ENCODE measurements at regions not wholly inside any gene's neighbourhood (a gene's known extent, or its start where the extent isn't known, plus 50 kb on each side); places are given as distances from the start of the nearest gene placed in this dataset.
A peak's percentile ranks its signal among the peaks of the same experiment; 100 is the strongest.

DNA sequence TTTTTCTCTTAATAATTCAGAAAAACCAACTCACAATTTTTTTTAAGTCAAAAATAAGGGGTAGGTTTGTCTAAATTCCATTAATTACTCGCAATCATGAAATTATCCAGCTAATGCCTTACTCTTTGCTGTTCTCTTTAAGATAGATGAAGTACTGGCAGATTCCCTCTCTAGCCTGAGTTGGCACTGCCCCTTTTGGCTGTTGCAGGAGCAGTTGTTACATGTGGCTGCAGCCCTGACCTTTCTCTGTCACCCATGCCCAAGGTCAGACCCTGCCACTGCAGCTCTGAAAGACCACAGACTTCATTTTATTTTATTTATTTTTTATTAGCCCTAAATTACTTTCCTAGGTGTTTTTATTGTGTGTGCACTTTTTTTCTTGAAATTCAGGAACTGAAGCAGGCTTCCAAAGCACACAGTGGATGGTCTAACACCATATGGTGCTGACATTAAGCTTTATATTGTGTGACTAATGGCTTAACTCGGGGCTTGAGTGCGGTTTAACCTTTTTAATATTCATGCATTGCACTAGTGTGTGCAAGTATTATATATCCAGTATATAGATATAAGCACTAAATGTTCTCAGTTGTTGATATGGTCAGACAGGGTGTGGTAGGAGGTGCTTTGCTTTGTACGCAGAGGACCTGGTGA, 313.0 kb downstream of the CDH2 start:
- H3K36me3 ChIP-seq (ENCODE audit: insufficient read depth, low read length) = no peaks in the 10 kb centered on the region
- Mint-ChIP-seq H3K27ac (peak overlapping the region in 1 of 8 donors; percentile 54), H3K27me3 (no peaks in the 10 kb centered on the region), H3K4me1 (no peaks in the 10 kb centered on the region), H3K4me3 (no peak overlapping the region), H3K36me3 (no peaks in the 10 kb centered on the region), H3K9me3 (peaks cover 2 to 31% (median 7%) of the 10 kb centered on the region in 5 donors)
- POLR2A ChIA-PET = no interaction called here
- no peaks in the 10 kb centered on the region for H3K27me3 ChIP-seq (ENCODE audit: insufficient read depth, low read length, poor library complexity, severe bottlenecking)
- no peak for DNase-seq
- H3K9me3 ChIP-seq (ENCODE audit: low read length) = no peaks in the 10 kb centered on the region
- H3K4me1 ChIP-seq (ENCODE audit: insufficient read depth, low read length) = no peaks in the 10 kb centered on the region
- CTCF ChIA-PET = no interaction called here
- H3K4me3 ChIP-seq (ENCODE audit: low read length) = no peak overlapping the region
- H3K27ac ChIP-seq (ENCODE audit: low read depth, low read length) = no peak overlapping the region

DNA sequence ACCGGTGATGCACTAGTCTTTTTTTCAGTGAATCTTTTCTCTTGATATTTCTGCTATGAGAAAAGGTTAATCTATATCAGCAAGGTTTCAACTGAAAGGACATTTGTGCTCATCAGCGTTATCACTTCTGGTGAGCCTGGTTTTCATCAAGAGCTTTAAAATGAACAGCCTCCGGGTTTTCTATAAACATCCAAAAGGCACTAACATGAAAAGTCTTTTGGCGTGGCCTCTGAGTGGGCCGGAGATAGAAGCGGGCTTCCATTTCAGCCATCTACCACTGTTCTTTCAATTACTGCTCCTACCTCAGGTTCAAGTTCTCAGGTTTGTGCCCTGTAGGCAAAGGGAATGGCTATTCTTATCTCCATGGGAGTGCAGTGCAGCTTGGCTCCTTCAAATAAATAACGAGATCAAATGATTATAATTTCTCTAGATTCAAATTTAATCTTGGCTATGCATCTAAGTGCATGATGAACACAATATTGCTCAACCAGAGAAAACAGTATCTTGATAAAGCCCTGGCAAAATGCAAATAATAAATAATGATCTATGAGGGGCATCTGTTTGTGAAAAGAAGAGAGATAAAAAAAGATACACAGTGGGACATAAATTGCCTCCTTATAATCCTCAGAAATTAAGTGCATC, 314.8 kb downstream of the CDH2 start:
- H3K4me1 Mint-ChIP-seq = no peaks in the 10 kb centered on the region
- peaks cover 2 to 26% (median 4%) of the 10 kb centered on the region in 5 donors for H3K9me3 Mint-ChIP-seq
- no peaks in the 10 kb centered on the region for H3K27me3 Mint-ChIP-seq
- H3K9me3 ChIP-seq (ENCODE audit: low read length) = no peaks in the 10 kb centered on the region
- H3K27ac ChIP-seq (ENCODE audit: low read depth, low read length) = no peak overlapping the region
- no peak for DNase-seq
- H3K4me3 Mint-ChIP-seq = no peak overlapping the region
- H3K36me3 Mint-ChIP-seq = no peaks in the 10 kb centered on the region
- H3K27ac Mint-ChIP-seq = no peak overlapping the region
- no peaks in the 10 kb centered on the region for H3K27me3 ChIP-seq (ENCODE audit: insufficient read depth, low read length, poor library complexity, severe bottlenecking)
- H3K4me1 ChIP-seq (ENCODE audit: insufficient read depth, low read length) = no peaks in the 10 kb centered on the region
- H3K36me3 ChIP-seq (ENCODE audit: insufficient read depth, low read length) = no peaks in the 10 kb centered on the region
- POLR2A ChIA-PET = no interaction called here
- CTCF ChIA-PET = no interaction called here
- no peak overlapping the region for H3K4me3 ChIP-seq (ENCODE audit: low read length)

DNA sequence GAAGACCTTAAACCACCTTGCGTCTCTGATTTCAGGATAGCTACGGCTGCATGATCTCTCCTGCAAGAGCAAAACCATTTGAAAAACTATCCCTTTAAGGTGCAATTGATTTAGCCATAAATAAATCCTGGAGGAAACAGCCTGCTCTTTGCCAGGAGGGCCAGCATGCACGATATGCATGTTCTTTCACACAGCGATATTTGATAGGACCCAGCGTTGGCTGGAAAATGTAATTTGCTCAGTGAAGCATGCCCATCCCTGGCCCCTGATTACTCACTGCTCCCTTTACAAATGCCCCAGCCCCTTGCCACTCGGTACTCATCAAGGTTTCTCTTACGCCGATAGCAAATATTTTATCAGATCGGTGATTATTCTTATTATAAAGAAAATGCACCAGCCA, 315.4 kb downstream of the CDH2 start:
- Mint-ChIP-seq H3K27ac (no peak overlapping the region), H3K9me3 (peaks cover 0 to 20% (median 4%) of the 10 kb centered on the region in 5 donors), H3K4me3 (no peak overlapping the region), H3K4me1 (no peaks in the 10 kb centered on the region), H3K36me3 (no peaks in the 10 kb centered on the region), H3K27me3 (no peaks in the 10 kb centered on the region)
- Histone ChIP-seq H3K9me3 (ENCODE audit: low read length) (no peaks in the 10 kb centered on the region), H3K27me3 (ENCODE audit: insufficient read depth, low read length, poor library complexity, severe bottlenecking) (no peaks in the 10 kb centered on the region), H3K4me1 (ENCODE audit: insufficient read depth, low read length) (no peaks in the 10 kb centered on the region), H3K27ac (ENCODE audit: low read depth, low read length) (no peak overlapping the region), H3K36me3 (ENCODE audit: insufficient read depth, low read length) (no peaks in the 10 kb centered on the region), H3K4me3 (ENCODE audit: low read length) (no peak overlapping the region)
- POLR2A ChIA-PET = no interaction called here
- DNase-seq = no peak
- CTCF ChIA-PET = no interaction called here

DNA sequence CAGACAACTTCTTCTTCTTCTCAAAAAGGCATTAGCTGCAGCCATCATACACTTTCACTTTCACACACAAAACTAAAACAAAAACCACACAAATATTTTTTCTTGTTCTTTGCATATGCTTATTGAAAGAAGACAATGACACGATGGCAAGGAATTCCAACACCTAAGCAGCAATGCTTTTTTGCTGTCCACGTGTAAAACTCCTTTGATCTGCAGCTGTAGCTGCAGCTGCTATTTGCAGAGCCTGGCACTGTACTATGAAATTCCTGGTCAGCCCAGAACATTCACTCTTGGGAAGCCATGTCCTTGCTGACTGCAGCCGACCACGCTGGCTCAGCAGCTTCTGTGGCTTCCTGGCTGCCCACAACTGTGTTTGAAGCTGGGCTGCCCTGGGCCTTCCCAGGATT, 316.2 kb downstream of the CDH2 start:
- no peaks in the 10 kb centered on the region for H3K4me1 Mint-ChIP-seq
- CTCF ChIA-PET = no interaction called here
- H3K4me3 Mint-ChIP-seq = peak overlapping the region in 1 of 7 donors; percentile 36

DNA sequence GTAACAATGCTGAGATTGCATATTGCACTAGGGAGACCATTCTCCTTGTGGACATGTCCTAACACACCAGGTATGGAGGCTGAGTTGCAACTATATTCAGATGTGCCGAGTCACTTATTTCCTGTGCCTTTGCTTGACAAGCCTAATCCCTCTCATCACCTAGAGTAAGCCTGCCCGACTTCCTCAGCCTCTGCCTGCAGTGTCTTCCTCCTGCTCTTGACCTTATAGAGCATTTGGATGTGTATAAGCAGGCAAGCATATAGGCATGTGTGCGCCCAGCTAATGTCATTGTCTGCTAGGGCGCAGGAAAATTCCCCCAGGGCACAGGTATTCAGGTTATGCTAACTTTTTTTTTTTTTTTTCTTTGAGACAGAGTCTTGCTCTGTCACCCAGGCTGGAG, 316.9 kb downstream of the CDH2 start:
- H3K4me3 ChIP-seq (ENCODE audit: low read length) = no peak overlapping the region
- H3K27ac ChIP-seq (ENCODE audit: low read depth, low read length) = no peak overlapping the region
- H3K4me1 ChIP-seq (ENCODE audit: insufficient read depth, low read length) = no peaks in the 10 kb centered on the region
- Mint-ChIP-seq H3K27me3 (no peaks in the 10 kb centered on the region), H3K4me3 (no peak overlapping the region), H3K4me1 (no peaks in the 10 kb centered on the region), H3K36me3 (no peaks in the 10 kb centered on the region), H3K9me3 (peaks cover 0 to 17% (median 4%) of the 10 kb centered on the region in 5 donors), H3K27ac (no peak overlapping the region)
- DNase-seq = no peak
- no peaks in the 10 kb centered on the region for H3K27me3 ChIP-seq (ENCODE audit: insufficient read depth, low read length, poor library complexity, severe bottlenecking)
- no peaks in the 10 kb centered on the region for H3K36me3 ChIP-seq (ENCODE audit: insufficient read depth, low read length)
- ChIA-PET CTCF (no interaction called here), POLR2A (no interaction called here)
- no peaks in the 10 kb centered on the region for H3K9me3 ChIP-seq (ENCODE audit: low read length)

More for the DNA sequence above, 316.2 kb downstream of the CDH2 start:
- no peak overlapping the region for H3K4me3 ChIP-seq (ENCODE audit: low read length)
- H3K4me1 ChIP-seq (ENCODE audit: insufficient read depth, low read length) = no peaks in the 10 kb centered on the region
- H3K27me3 Mint-ChIP-seq = no peaks in the 10 kb centered on the region
- no peak overlapping the region for H3K27ac Mint-ChIP-seq
- no peak overlapping the region for H3K27ac ChIP-seq (ENCODE audit: low read depth, low read length)
- H3K36me3 ChIP-seq (ENCODE audit: insufficient read depth, low read length) = no peaks in the 10 kb centered on the region
- no peak for DNase-seq
- H3K27me3 ChIP-seq (ENCODE audit: insufficient read depth, low read length, poor library complexity, severe bottlenecking) = no peaks in the 10 kb centered on the region
- H3K9me3 Mint-ChIP-seq = peaks cover 0 to 17% (median 4%) of the 10 kb centered on the region in 5 donors
- no peaks in the 10 kb centered on the region for H3K9me3 ChIP-seq (ENCODE audit: low read length)
- POLR2A ChIA-PET = no interaction called here
- no peaks in the 10 kb centered on the region for H3K36me3 Mint-ChIP-seq

DNA sequence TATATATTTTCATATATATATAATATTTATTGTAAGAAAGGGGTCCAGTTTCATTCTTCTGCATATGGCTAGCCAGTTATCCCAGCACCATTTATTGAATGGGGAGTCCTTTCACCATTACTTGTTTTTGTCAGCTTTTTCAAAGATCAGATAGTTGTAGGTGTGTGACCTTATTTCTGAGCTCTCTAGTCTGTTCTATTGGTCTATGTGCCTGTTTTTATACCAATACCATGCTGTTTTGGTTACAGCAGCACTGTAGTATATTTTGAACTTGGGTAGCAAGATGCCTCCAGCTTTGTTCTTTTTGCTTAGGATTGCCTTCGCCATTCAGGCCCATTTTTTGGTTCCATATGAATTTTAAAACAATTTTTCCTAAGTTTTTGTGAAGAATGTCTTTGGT, 320.1 kb downstream of the CDH2 start:
- H3K27me3 Mint-ChIP-seq = no peaks in the 10 kb centered on the region
- no peak overlapping the region for H3K27ac ChIP-seq (ENCODE audit: low read depth, low read length)
- H3K4me3 ChIP-seq (ENCODE audit: low read length) = no peak overlapping the region
- H3K36me3 Mint-ChIP-seq = no peaks in the 10 kb centered on the region
- ChIA-PET CTCF (no interaction called here), POLR2A (no interaction called here)
- no peaks in the 10 kb centered on the region for H3K27me3 ChIP-seq (ENCODE audit: insufficient read depth, low read length, poor library complexity, severe bottlenecking)
- DNase-seq = no peak
- peaks cover 0 to 22% (median 7%) of the 10 kb centered on the region in 5 donors for H3K9me3 Mint-ChIP-seq
- no peaks in the 10 kb centered on the region for H3K4me1 ChIP-seq (ENCODE audit: insufficient read depth, low read length)
- no peaks in the 10 kb centered on the region for H3K4me1 Mint-ChIP-seq
- H3K9me3 ChIP-seq (ENCODE audit: low read length) = no peaks in the 10 kb centered on the region
- H3K36me3 ChIP-seq (ENCODE audit: insufficient read depth, low read length) = no peaks in the 10 kb centered on the region
- no peak overlapping the region for H3K27ac Mint-ChIP-seq
- H3K4me3 Mint-ChIP-seq = no peak overlapping the region

DNA sequence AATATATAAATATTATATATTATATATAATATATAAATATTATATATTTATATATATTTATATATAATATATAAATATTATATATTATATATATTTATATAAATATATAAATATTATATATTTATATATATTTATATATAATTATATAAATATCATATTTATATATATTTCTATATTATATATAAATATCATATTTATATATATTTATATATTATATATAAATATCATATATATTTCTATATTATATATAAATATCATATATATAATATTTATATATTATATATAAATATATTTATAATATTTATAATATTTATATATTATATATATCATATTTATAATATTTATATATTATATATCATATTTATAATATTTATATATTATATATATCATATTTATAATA, 321.4 kb downstream of the CDH2 start:
- ChIA-PET POLR2A (no interaction called here), CTCF (no interaction called here)
- Mint-ChIP-seq H3K9me3 (peaks cover 0 to 18% (median 7%) of the 10 kb centered on the region in 5 donors), H3K4me1 (no peaks in the 10 kb centered on the region), H3K36me3 (no peaks in the 10 kb centered on the region), H3K27ac (no peak overlapping the region), H3K4me3 (no peak overlapping the region), H3K27me3 (no peaks in the 10 kb centered on the region)
- H3K9me3 ChIP-seq (ENCODE audit: low read length) = no peaks in the 10 kb centered on the region
- H3K4me3 ChIP-seq (ENCODE audit: low read length) = no peak overlapping the region
- H3K27ac ChIP-seq (ENCODE audit: low read depth, low read length) = no peak overlapping the region
- DNase-seq = no peak
- H3K36me3 ChIP-seq (ENCODE audit: insufficient read depth, low read length) = no peaks in the 10 kb centered on the region
- H3K27me3 ChIP-seq (ENCODE audit: insufficient read depth, low read length, poor library complexity, severe bottlenecking) = no peaks in the 10 kb centered on the region
- H3K4me1 ChIP-seq (ENCODE audit: insufficient read depth, low read length) = no peaks in the 10 kb centered on the region

DNA sequence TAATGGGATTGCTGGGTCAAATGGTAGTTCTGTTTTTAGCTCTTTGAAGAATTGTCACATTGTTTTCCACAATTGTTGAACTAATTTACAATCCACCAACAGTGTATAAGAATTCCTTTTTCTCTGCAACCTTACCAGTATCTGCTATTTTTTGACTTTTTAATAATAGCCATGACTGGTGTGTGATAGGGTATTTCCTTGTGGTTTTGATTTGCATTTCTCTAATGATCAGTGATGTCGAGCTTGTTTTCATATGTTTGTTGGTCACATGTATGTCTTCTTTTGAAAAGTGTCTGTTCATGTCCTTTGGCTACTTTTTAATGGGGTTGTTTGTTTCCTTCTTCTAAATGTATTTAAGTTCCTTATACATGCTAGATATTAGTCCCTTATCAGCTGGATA, 322.3 kb downstream of the CDH2 start:
- Histone ChIP-seq H3K4me1 (ENCODE audit: insufficient read depth, low read length) (no peaks in the 10 kb centered on the region), H3K27me3 (ENCODE audit: insufficient read depth, low read length, poor library complexity, severe bottlenecking) (no peaks in the 10 kb centered on the region), H3K27ac (ENCODE audit: low read depth, low read length) (no peak overlapping the region), H3K9me3 (ENCODE audit: low read length) (no peaks in the 10 kb centered on the region), H3K36me3 (ENCODE audit: insufficient read depth, low read length) (no peaks in the 10 kb centered on the region), H3K4me3 (ENCODE audit: low read length) (no peak overlapping the region)
- Mint-ChIP-seq H3K4me1 (no peaks in the 10 kb centered on the region), H3K4me3 (no peak overlapping the region), H3K27me3 (no peaks in the 10 kb centered on the region), H3K9me3 (peaks cover 0 to 17% (median 7%) of the 10 kb centered on the region in 5 donors), H3K27ac (no peak overlapping the region), H3K36me3 (no peaks in the 10 kb centered on the region)
- CTCF ChIA-PET = no interaction called here
- DNase-seq = no peak
- POLR2A ChIA-PET = no interaction called here

All from CD8-positive, alpha-beta memory T cell (primary cell).